SKM-1 treated with dmso at 0.1 percent for 144 hours (cell line): ENCODE measurements at regions not wholly inside any gene's neighbourhood (a gene's known extent, or its start where the extent isn't known, plus 50 kb on each side); places are given as distances from the start of the nearest gene placed in this dataset.
A peak's percentile ranks its signal among the peaks of the same experiment; 100 is the strongest.
"Not testable (repeated sequence)": the region's sequence is repeated elsewhere in the genome, so short reads cannot be mapped to it uniquely, and the experiment has no call there.

Source experiments
- DNase-seq: peaks from one replicate; lab custom pipeline; 2025; ENCODE audit not compliant: unreplicated experiment; lab: John Stamatoyannopoulos, UW

GRCh38 chr10:21463436-21463835, 62.0 kb downstream of the SKIDA1 start:
- DNase-seq: no peak

- no peak for DNase-seq
These were observed 67.2 kb downstream of the SKIDA1 start for GRCh38 chr10:21458126-21458871.

- DNase-seq: no peak
These were observed 69.3 kb downstream of the SKIDA1 start for GRCh38 chr10:21456160-21456559.

GRCh38 chr10:21452203-21452602, 73.3 kb downstream of the SKIDA1 start:
- no peak for DNase-seq

GRCh38 chr10:21449288-21449966, 76.1 kb downstream of the SKIDA1 start:
- DNase-seq: peak; percentile 84

- DNase-seq: no peak
These were observed 80.3 kb downstream of the SKIDA1 start for GRCh38 chr10:21445163-21445562.

- DNase-seq: no peak
These were observed 83.9 kb downstream of the SKIDA1 start for GRCh38 chr10:21441625-21442024.

- DNase-seq: not testable (repeated sequence)
These were observed 86.6 kb downstream of the SKIDA1 start for GRCh38 chr10:21438914-21439313.

- no peak for DNase-seq
These were observed 87.6 kb downstream of the SKIDA1 start for GRCh38 chr10:21437770-21438382.

- DNase-seq: no peak
These were observed 93.2 kb downstream of the SKIDA1 start for GRCh38 chr10:21432266-21432665.

GRCh38 chr10:21431799-21432198, 93.7 kb downstream of the SKIDA1 start:
- no peak for DNase-seq

GRCh38 chr10:21427804-21428481, 97.5 kb downstream of the SKIDA1 start:
- DNase-seq: no peak

GRCh38 chr10:21424459-21424861, 101.0 kb downstream of the SKIDA1 start:
- no peak for DNase-seq

- no peak for DNase-seq
These were observed 101.6 kb downstream of the SKIDA1 start for GRCh38 chr10:21423850-21424249.

- no peak for DNase-seq
These were observed 102.1 kb downstream of the SKIDA1 start for GRCh38 chr10:21423338-21423737.

- DNase-seq: no peak
These were observed 103.7 kb downstream of the SKIDA1 start for GRCh38 chr10:21421794-21422193.

- DNase-seq: no peak
These were observed 104.5 kb downstream of the SKIDA1 start for GRCh38 chr10:21421016-21421415.

- not testable (repeated sequence) for DNase-seq
These were observed 106.4 kb downstream of the SKIDA1 start for GRCh38 chr10:21418981-21419576.

- no peak for DNase-seq
These were observed 108.2 kb downstream of the SKIDA1 start for GRCh38 chr10:21417172-21417712.

GRCh38 chr10:21413680-21414079, 111.8 kb downstream of the SKIDA1 start:
- no peak for DNase-seq

- no peak for DNase-seq
These were observed 112.2 kb downstream of the SKIDA1 start for GRCh38 chr10:21413268-21413667.
